ENCODE measurements at regions not wholly inside any gene's neighbourhood (a gene's known extent, or its start where the extent isn't known, plus 50 kb on each side); places are given as distances from the start of the nearest gene placed in this dataset.
"Not testable (repeated sequence)": the region's sequence is repeated elsewhere in the genome, so short reads cannot be mapped to it uniquely, and the experiment has no call there.

DNA sequence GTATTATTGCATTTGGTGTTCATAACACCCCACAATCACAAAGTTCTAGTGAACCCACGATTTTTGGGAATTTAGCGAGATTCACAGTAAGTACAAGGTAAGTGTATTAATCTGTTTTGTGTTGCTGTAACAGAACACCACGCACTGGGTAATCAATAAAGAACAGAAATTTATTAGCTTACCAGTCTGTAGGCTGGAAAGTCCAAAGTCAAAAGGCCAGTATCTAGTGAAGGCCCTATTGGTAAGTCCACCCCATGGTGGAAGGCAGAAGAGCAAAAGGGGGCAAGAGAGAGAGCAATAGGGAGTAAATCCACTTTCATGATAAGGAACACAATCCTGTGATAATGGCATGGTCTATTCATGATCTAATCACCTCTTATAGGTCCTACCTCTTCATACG is 190.3 kb upstream of the KCNMB2 start:
- peak; percentile 71 to 73 for TF ChIP-seq HNF4A (conservative IDR thresholded peaks at IDR 0.05)
- no peak for TF ChIP-seq SP1 (IDR thresholded peaks at IDR 0.05)
- Histone ChIP-seq H3K27ac (ENCODE audit: low read depth in 1 of 2, low read length in 2 of 2) (no peak overlapping the region), H3K4me1 (ENCODE audit: control insufficient read depth in 4 of 4, insufficient read depth in 4 of 4, low read length in 3 of 4) (no peaks in the 10 kb centered on the region), H3K9me3 (ENCODE audit: control insufficient read depth in 4 of 4, low read length in 3 of 4) (no peaks in the 10 kb centered on the region), H3K4me3 (ENCODE audit: low read depth in 1 of 3, low read length in 3 of 3) (no peak overlapping the region), H3K9ac (ENCODE audit: low read depth in 1 of 2, low read length in 2 of 2) (no peak overlapping the region), H3K27me3 (ENCODE audit: control insufficient read depth in 4 of 4, insufficient read depth in 4 of 4, low read length in 3 of 4) (no peaks in the 10 kb centered on the region), H3K36me3 (ENCODE audit: control insufficient read depth in 4 of 4, insufficient read depth in 3 of 4, low read depth in 1 of 4, low read length in 3 of 4) (no peaks in the 10 kb centered on the region)
- DNase-seq (ENCODE audit: low spot score) = no peak
- whole genome bisulfite sequencing = 54% methylated on average over 4 of the region's 4 CpGs

- not testable (repeated sequence) for H3K27ac ChIP-seq (ENCODE audit: low read depth in 1 of 2, low read length in 2 of 2); H3K9me3 ChIP-seq (ENCODE audit: control insufficient read depth in 4 of 4, low read length in 3 of 4); H3K4me3 ChIP-seq (ENCODE audit: low read depth in 1 of 3, low read length in 3 of 3); H3K27me3 ChIP-seq (ENCODE audit: control insufficient read depth in 4 of 4, insufficient read depth in 4 of 4, low read length in 3 of 4); H3K9ac ChIP-seq (ENCODE audit: low read depth in 1 of 2, low read length in 2 of 2); H3K36me3 ChIP-seq (ENCODE audit: control insufficient read depth in 4 of 4, insufficient read depth in 3 of 4, low read depth in 1 of 4, low read length in 3 of 4); DNase-seq (ENCODE audit: low spot score); H3K4me1 ChIP-seq (ENCODE audit: control insufficient read depth in 4 of 4, insufficient read depth in 4 of 4, low read length in 3 of 4)
- 94% methylated on average over 11 of the region's 11 CpGs for WGBS
Observed at GRCh38 chr3:178348561-178349217, 187.5 kb upstream of the KCNMB2 start.

- WGBS = 95% methylated on average over 4 of the region's 4 CpGs
- H3K36me3 ChIP-seq (ENCODE audit: control insufficient read depth in 4 of 4, insufficient read depth in 3 of 4, low read depth in 1 of 4, low read length in 3 of 4) = not testable (repeated sequence)
Observed at GRCh38 chr3:178349218-178349596, 187.0 kb upstream of the KCNMB2 start.

DNA sequence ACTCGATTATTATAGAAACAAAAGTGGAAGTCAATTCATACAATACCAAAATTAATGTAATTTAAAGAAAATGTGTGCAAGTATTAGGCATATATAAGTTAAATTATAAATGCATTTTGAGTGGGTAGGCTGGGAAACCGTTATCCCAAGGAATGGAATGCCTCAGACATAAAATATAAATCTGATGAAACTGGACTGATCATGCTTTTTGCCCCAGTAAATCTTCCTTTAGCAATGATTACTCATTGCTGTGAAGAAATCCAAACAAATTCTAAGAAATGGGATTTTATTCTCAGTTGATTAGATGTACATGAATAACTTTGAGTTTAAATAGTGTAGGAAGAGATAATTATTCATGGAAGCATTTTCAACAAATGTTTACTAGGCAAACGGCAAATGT is 185.5 kb upstream of the KCNMB2 start:
- 84% methylated on average over 3 of the region's 3 CpGs for WGBS
- H3K4me3 ChIP-seq (ENCODE audit: low read depth in 1 of 3, low read length in 3 of 3) = no peak overlapping the region
- no peak overlapping the region for H3K27ac ChIP-seq (ENCODE audit: low read depth in 1 of 2, low read length in 2 of 2)
- DNase-seq (ENCODE audit: low spot score) = no peak
- H3K36me3 ChIP-seq (ENCODE audit: control insufficient read depth in 4 of 4, insufficient read depth in 3 of 4, low read depth in 1 of 4, low read length in 3 of 4) = no peaks in the 10 kb centered on the region
- H3K27me3 ChIP-seq (ENCODE audit: control insufficient read depth in 4 of 4, insufficient read depth in 4 of 4, low read length in 3 of 4) = no peaks in the 10 kb centered on the region
- no peak overlapping the region for H3K9ac ChIP-seq (ENCODE audit: low read depth in 1 of 2, low read length in 2 of 2)
- H3K4me1 ChIP-seq (ENCODE audit: control insufficient read depth in 4 of 4, insufficient read depth in 4 of 4, low read length in 3 of 4) = no peaks in the 10 kb centered on the region
- no peaks in the 10 kb centered on the region for H3K9me3 ChIP-seq (ENCODE audit: control insufficient read depth in 4 of 4, low read length in 3 of 4)
- no peak for TF ChIP-seq RXRA (IDR thresholded peaks at IDR 0.05)
- TF ChIP-seq GABPA (IDR thresholded peaks at IDR 0.05 in 1 of 2, conservative IDR thresholded peaks at IDR 0.05 in 1 of 2) = no peak
- TF ChIP-seq FOXA2 (IDR thresholded peaks at IDR 0.05) = no peak
- no peak for TF ChIP-seq SP1 (IDR thresholded peaks at IDR 0.05)
- TF ChIP-seq ATF3 (IDR thresholded peaks at IDR 0.05) = no peak
- no peak for TF ChIP-seq YY1 (IDR thresholded peaks at IDR 0.05)
- TF ChIP-seq RAD21 (IDR thresholded peaks at IDR 0.05) = no peak
- no peak for TF ChIP-seq REST (IDR thresholded peaks at IDR 0.05)

More at GRCh38 chr3:178349218-178349596, 187.0 kb upstream of the KCNMB2 start:
- H3K4me3 ChIP-seq (ENCODE audit: low read depth in 1 of 3, low read length in 3 of 3); DNase-seq (ENCODE audit: low spot score); H3K4me1 ChIP-seq (ENCODE audit: control insufficient read depth in 4 of 4, insufficient read depth in 4 of 4, low read length in 3 of 4); H3K9ac ChIP-seq (ENCODE audit: low read depth in 1 of 2, low read length in 2 of 2); H3K27ac ChIP-seq (ENCODE audit: low read depth in 1 of 2, low read length in 2 of 2); H3K9me3 ChIP-seq (ENCODE audit: control insufficient read depth in 4 of 4, low read length in 3 of 4); H3K27me3 ChIP-seq (ENCODE audit: control insufficient read depth in 4 of 4, insufficient read depth in 4 of 4, low read length in 3 of 4): not testable (repeated sequence)
